Gastrocnemius medialis (tissue), 4 donors: ENCODE measurements at regions not wholly inside any gene's neighbourhood (a gene's known extent, or its start where the extent isn't known, plus 50 kb on each side); places are given as distances from the start of the nearest gene placed in this dataset.
"Not testable (repeated sequence)": the region's sequence is repeated elsewhere in the genome, so short reads cannot be mapped to it uniquely, and the experiment has no call there.

Experiments
- ATAC-seq, 2 donors: fragments of 150-250 bp; one replicate each; pipeline ENCODE4 v1.9.1; 2016
- DNase-seq, 2 donors: peaks; one replicate each; pipeline ENCODE4 v3.0.0-alpha.2; 2019
- H3K27ac ChIP-seq, 4 donors: fragments of 200-600 bp; sonication (generic); 1 replicate in 1 of 4; 2 replicates in 3 of 4; pipeline ENCODE4 v1.5.1; 2016 to 2018; ENCODE audit warnings: mild to moderate bottlenecking in 2 of 4, moderate library complexity in 1 of 4
- H3K27me3 ChIP-seq, 3 donors: fragments of 200-600 bp; sonication (generic) in 2 of 3; 1 replicate in 1 of 3; 2 replicates in 2 of 3; pipeline versions ENCODE4 v1.5.1 to v1.6.0; 2016 to 2019; ENCODE audit warnings: mild to moderate bottlenecking in 1 of 3, moderate library complexity in 1 of 3
- H3K36me3 ChIP-seq, 2 donors: fragments of 200-600 bp; sonication (generic) in 1 of 2; one replicate each; pipeline ENCODE4 v1.5.1; 2017 to 2018
- H3K4me1 ChIP-seq, 2 donors: fragments of 200-600 bp; sonication (generic) in 1 of 2; one replicate each; pipeline ENCODE4 v1.5.1; 2016 to 2017; ENCODE audit warnings: mild to moderate bottlenecking in 2 of 2
- H3K4me3 ChIP-seq, 4 donors: fragments of 200-600 bp; sonication (generic) in 3 of 4; 1 replicate in 1 of 4; 2 replicates in 3 of 4; pipeline ENCODE4 v1.5.1; 2016 to 2019; ENCODE audit warnings: mild to moderate bottlenecking in 2 of 4
- H3K9me3 ChIP-seq, 3 donors: fragments of 200-600 bp; sonication (generic) in 2 of 3; 1 replicate in 1 of 3; 2 replicates in 2 of 3; pipeline ENCODE4 v1.5.1; 2016 to 2019
- POLR2A ChIP-seq, 2 donors: fragments of 450-650 bp; IDR thresholded peaks; one replicate each; pipeline ENCODE4 v1.6.1; 2017; ENCODE audit warnings: antibody characterized with exemption in 2 of 2, mild to moderate bottlenecking in 2 of 2, moderate library complexity in 2 of 2
- in situ Hi-C, 4 donors: fragments of 200-750 bp; cut with MboI; loops; one replicate each; pipeline versions ENCODE4 v1.15.0 to v1.8.0; 2017; ENCODE audit warnings: low sequenced_read_pairs in 4 of 4
- intact Hi-C: fragments of 100-400 bp; cut with DNase I; formaldehyde crosslinking; loops from one replicate; pipeline ENCODE4 v1.15.1; 2023; ENCODE audit warnings: low total_unique reads
- TF ChIP-seq, protein P1 (sequence below), 5 experiments: fragments of 450-650 bp in 3 of 5; fragments of 200-600 bp in 2 of 5; sonication (generic) in 2 of 5; IDR thresholded peaks in 4 of 5; conservative IDR thresholded peaks in 1 of 5; 1 replicate in 4 of 5; 2 replicates in 1 of 5; pipeline ENCODE4 v1.5.1; 2016 to 2019; ENCODE audit warnings: antibody characterized with exemption in 5 of 5, mild to moderate bottlenecking in 3 of 5, moderate library complexity in 3 of 5

DNA sequence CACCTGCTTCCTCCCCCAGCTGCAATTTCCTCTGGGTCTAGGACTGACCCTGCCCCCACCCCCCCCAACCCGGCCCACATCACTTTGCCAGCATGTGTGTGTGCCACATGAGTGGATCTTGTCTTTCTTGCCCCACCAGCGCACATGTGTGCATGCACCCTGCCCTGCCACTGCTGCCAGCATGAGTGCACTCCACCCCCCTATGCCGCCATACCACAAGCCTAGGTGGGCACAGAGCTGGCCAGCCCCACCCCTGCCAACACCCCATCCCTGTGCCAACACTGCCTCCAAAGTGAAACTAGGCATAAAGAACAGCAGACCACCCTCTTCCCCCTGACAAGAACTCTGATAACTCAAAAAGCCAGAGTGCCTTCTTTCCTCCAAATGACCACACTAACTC is 296.3 kb upstream of the SGO1 start:
- H3K27me3 ChIP-seq, result no peaks in the 10 kb centered on the region
- ATAC-seq, result no peak

DNA sequence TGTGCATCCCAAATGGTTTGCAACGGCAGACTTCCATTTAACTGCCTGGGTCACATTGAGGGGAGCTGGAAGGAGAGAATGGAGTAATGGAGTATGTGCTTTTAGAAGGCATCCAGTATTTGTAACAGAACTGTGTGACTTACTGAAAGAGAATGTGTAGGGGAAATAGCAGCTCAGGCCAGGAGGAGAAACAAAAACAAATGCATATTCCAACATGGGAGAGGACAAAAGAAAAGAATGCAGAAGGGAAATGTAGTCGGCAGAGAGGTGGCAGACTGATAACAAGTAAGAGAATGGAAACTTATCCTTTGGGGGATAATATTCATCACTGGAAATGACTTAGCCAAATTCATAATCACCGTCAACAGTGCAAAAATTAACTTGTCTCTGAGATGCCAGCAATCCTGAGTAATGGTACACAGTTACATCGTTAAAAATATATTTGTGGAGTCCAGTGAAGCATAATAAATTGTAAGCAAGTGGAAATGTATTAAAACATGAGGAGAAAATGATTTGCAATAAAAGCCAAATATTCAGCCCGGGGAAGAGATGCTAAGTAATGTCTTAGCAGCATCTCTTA is 294.9 kb upstream of the SGO1 start:
- Histone ChIP-seq H3K4me1 (no peaks in the 10 kb centered on the region), H3K27ac (no peak overlapping the region), H3K4me3 (no peak overlapping the region), H3K9me3 (peaks cover 0 to 4% (median 0%) of the 10 kb centered on the region in 3 donors), H3K36me3 (no peaks in the 10 kb centered on the region), H3K27me3 (no peaks in the 10 kb centered on the region)
- DNase-seq, result no peak
- in situ Hi-C loops, result no loop called here
- no peak for ATAC-seq
- no peak for TF ChIP-seq POLR2A (IDR thresholded peaks at IDR 0.05)
- TF ChIP-seq, protein P1, sequence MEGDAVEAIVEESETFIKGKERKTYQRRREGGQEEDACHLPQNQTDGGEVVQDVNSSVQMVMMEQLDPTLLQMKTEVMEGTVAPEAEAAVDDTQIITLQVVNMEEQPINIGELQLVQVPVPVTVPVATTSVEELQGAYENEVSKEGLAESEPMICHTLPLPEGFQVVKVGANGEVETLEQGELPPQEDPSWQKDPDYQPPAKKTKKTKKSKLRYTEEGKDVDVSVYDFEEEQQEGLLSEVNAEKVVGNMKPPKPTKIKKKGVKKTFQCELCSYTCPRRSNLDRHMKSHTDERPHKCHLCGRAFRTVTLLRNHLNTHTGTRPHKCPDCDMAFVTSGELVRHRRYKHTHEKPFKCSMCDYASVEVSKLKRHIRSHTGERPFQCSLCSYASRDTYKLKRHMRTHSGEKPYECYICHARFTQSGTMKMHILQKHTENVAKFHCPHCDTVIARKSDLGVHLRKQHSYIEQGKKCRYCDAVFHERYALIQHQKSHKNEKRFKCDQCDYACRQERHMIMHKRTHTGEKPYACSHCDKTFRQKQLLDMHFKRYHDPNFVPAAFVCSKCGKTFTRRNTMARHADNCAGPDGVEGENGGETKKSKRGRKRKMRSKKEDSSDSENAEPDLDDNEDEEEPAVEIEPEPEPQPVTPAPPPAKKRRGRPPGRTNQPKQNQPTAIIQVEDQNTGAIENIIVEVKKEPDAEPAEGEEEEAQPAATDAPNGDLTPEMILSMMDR (IDR thresholded peaks at IDR 0.05 in 4 of 5, conservative IDR thresholded peaks at IDR 0.05 in 1 of 5), result no peak
- intact Hi-C loops, result no loop called here

More for the DNA sequence above, 296.3 kb upstream of the SGO1 start:
- Histone ChIP-seq H3K27ac (no peak overlapping the region), H3K4me1 (no peaks in the 10 kb centered on the region), H3K4me3 (no peak overlapping the region), H3K9me3 (peaks cover 0 to 4% (median 0%) of the 10 kb centered on the region in 3 donors), H3K36me3 (no peaks in the 10 kb centered on the region)
- no peak for DNase-seq
- in situ Hi-C loops (no loop called here), intact Hi-C loops (no loop called here)
- TF ChIP-seq POLR2A (IDR thresholded peaks at IDR 0.05), result no peak
- TF ChIP-seq, protein P1 (IDR thresholded peaks at IDR 0.05 in 4 of 5, conservative IDR thresholded peaks at IDR 0.05 in 1 of 5), result no peak

DNA sequence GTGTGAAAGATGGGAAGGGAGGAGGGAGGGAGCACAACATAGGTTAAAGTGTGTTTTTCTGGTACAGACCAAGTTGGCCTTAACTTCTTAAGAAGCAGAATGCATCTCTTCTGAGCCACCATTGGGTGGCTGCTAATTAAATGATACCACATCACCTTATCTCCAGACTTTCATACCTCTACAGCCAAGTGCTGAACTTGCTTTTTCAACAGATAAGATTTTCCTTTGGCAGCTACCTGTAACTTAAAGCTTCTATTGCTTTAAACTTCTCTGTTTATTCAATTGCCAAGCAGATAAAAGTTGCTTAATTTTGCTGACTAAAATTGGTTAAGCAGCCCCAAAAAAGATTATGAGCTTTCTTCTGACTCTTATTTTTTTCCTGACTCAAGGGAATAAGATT is 292.4 kb upstream of the SGO1 start:
- H3K4me3 ChIP-seq, result no peak overlapping the region
- in situ Hi-C loops, result no loop called here

DNA sequence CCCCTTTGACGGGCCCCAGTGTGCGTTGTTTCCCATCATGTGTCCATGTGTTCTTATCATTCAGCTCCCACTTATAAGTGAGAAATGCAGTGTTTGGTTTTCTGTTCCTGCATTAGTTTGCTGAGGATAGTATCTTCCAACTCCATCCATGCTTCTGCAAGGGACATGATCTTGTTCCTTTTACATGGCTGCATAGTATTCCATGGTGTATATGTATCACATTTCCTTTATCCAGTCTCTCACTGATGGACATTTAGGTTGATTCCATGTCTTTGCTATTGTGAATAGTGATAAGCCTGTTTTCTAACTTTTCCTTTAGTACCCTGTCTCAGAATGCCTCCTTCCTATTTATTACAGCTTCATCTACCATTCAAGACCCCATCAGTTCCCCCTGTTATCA is 278.2 kb upstream of the SGO1 start:
- H3K4me1 ChIP-seq, H3K27me3 ChIP-seq, H3K4me3 ChIP-seq, intact Hi-C loops, in situ Hi-C loops, DNase-seq, H3K36me3 ChIP-seq, ATAC-seq, H3K9me3 ChIP-seq, H3K27ac ChIP-seq: not testable (repeated sequence)

More for the DNA sequence above, 292.4 kb upstream of the SGO1 start:
- no peak overlapping the region for H3K27ac ChIP-seq
- ATAC-seq, result no peak
- no peaks in the 10 kb centered on the region for H3K27me3 ChIP-seq
- intact Hi-C loops, result no loop called here
- no peaks in the 10 kb centered on the region for H3K36me3 ChIP-seq
- H3K9me3 ChIP-seq, result no peaks in the 10 kb centered on the region
- no peaks in the 10 kb centered on the region for H3K4me1 ChIP-seq
- no peak for DNase-seq
- TF ChIP-seq, protein P1 (IDR thresholded peaks at IDR 0.05 in 4 of 5, conservative IDR thresholded peaks at IDR 0.05 in 1 of 5), result no peak
- TF ChIP-seq POLR2A (IDR thresholded peaks at IDR 0.05), result no peak

DNA sequence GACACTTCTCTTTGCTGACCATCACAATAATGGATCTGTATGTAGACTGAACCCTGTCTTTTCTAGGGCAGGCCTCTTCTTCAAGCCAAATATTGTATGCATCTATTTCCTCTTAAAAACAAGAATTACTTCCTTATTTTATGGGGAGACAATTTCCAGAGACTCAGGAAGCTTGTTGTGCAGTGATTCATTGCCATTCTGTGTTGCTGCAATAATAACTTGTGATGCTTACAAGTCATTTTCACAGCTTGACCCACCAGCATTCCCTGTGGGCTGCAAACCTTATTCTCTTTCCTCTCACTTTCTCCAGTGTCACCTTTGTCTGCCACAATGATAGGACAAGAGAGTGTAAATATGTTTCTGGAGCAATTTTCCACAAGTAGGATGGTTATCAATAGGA is 276.7 kb upstream of the SGO1 start:
- intact Hi-C loops (no loop called here), in situ Hi-C loops (no loop called here)
- no peak overlapping the region for H3K27ac ChIP-seq
- no peak overlapping the region for H3K4me3 ChIP-seq
- DNase-seq, result no peak
- TF ChIP-seq POLR2A (IDR thresholded peaks at IDR 0.05), result no peak
- TF ChIP-seq, protein P1 (IDR thresholded peaks at IDR 0.05 in 4 of 5, conservative IDR thresholded peaks at IDR 0.05 in 1 of 5), result no peak
- no peaks in the 10 kb centered on the region for H3K27me3 ChIP-seq
- no peak for ATAC-seq
- no peaks in the 10 kb centered on the region for H3K4me1 ChIP-seq
- no peaks in the 10 kb centered on the region for H3K36me3 ChIP-seq
- no peaks in the 10 kb centered on the region for H3K9me3 ChIP-seq
